T-helper 2 cell treated with Interferon-gamma antibody and Interleukin-4, amounts not matched to agents 5 μg/mL and 100 μg/mL, for 36 hours (primary cell): ENCODE measurements at regions not wholly inside any gene's neighbourhood (a gene's known extent, or its start where the extent isn't known, plus 50 kb on each side); places are given as distances from the start of the nearest gene placed in this dataset.

ENCODE experiments used
- DNase-seq: peaks from one replicate; pipeline ENCODE4 v3.0.0; 2021; ENCODE audit warnings: low spot score
- H3K27ac Mint-ChIP-seq: one replicate; pipeline ENCODE4 v1.8.0; 2021; ENCODE audit warnings: mild to moderate bottlenecking, mixed read lengths
- H3K27me3 Mint-ChIP-seq: one replicate; pipeline ENCODE4 v1.8.0; 2021; ENCODE audit warnings: low read depth, mixed read lengths
- H3K36me3 Mint-ChIP-seq: one replicate; pipeline ENCODE4 v1.8.0; 2021; ENCODE audit warnings: low read depth, mixed read lengths
- H3K4me1 Mint-ChIP-seq: one replicate; pipeline ENCODE4 v1.8.0; 2021; ENCODE audit warnings: low read depth, mixed read lengths
- H3K4me3 Mint-ChIP-seq: one replicate; pipeline ENCODE4 v1.8.0; 2022; ENCODE audit warnings: mild to moderate bottlenecking, moderate library complexity, mixed read lengths
- H3K9me3 Mint-ChIP-seq: one replicate; pipeline ENCODE4 v1.8.0; 2021; ENCODE audit warnings: mixed read lengths

GRCh38 chr2:60109744-60110143 is 443.7 kb downstream of the BCL11A start:
- Mint-ChIP-seq H3K9me3 (no peaks in the 10 kb centered on the region), H3K27me3 (peaks cover 6% of the 10 kb centered on the region), H3K36me3 (no peaks in the 10 kb centered on the region), H3K27ac (no peak overlapping the region), H3K4me1 (peaks cover 2% of the 10 kb centered on the region), H3K4me3 (no peak overlapping the region)
- no peak for DNase-seq

- H3K4me3 Mint-ChIP-seq = no peak overlapping the region
- H3K9me3 Mint-ChIP-seq = no peaks in the 10 kb centered on the region
- H3K27ac Mint-ChIP-seq = no peak overlapping the region
- H3K27me3 Mint-ChIP-seq = peaks cover 4% of the 10 kb centered on the region
- peaks cover 3% of the 10 kb centered on the region for H3K4me1 Mint-ChIP-seq
- DNase-seq = no peak
- H3K36me3 Mint-ChIP-seq = no peaks in the 10 kb centered on the region
Observed at GRCh38 chr2:60106836-60107529, 446.5 kb downstream of the BCL11A start.

GRCh38 chr2:60105906-60106305 is 447.5 kb downstream of the BCL11A start:
- H3K27me3 Mint-ChIP-seq = peaks cover 4% of the 10 kb centered on the region
- no peak overlapping the region for H3K27ac Mint-ChIP-seq
- H3K4me3 Mint-ChIP-seq = no peak overlapping the region
- no peak for DNase-seq
- H3K9me3 Mint-ChIP-seq = no peaks in the 10 kb centered on the region
- H3K4me1 Mint-ChIP-seq = peaks cover 3% of the 10 kb centered on the region
- H3K36me3 Mint-ChIP-seq = no peaks in the 10 kb centered on the region

- Mint-ChIP-seq H3K9me3 (no peaks in the 10 kb centered on the region), H3K27ac (no peak overlapping the region), H3K27me3 (peaks cover 4% of the 10 kb centered on the region), H3K36me3 (no peaks in the 10 kb centered on the region), H3K4me1 (peaks cover 3% of the 10 kb centered on the region), H3K4me3 (peak overlapping the region; percentile 41)
- no peak for DNase-seq
Observed at GRCh38 chr2:60104514-60105505, 448.6 kb downstream of the BCL11A start.

- Mint-ChIP-seq H3K27ac (no peak overlapping the region), H3K9me3 (no peaks in the 10 kb centered on the region), H3K4me1 (peaks cover 3% of the 10 kb centered on the region), H3K27me3 (peaks cover 2% of the 10 kb centered on the region), H3K4me3 (no peak overlapping the region), H3K36me3 (no peaks in the 10 kb centered on the region)
- no peak for DNase-seq
Observed at GRCh38 chr2:60100034-60100433, 453.4 kb downstream of the BCL11A start.

GRCh38 chr2:60098996-60099395 is 454.5 kb downstream of the BCL11A start:
- H3K27ac Mint-ChIP-seq = no peak overlapping the region
- peaks cover 2% of the 10 kb centered on the region for H3K27me3 Mint-ChIP-seq
- no peaks in the 10 kb centered on the region for H3K9me3 Mint-ChIP-seq
- DNase-seq = no peak
- no peaks in the 10 kb centered on the region for H3K4me1 Mint-ChIP-seq
- H3K4me3 Mint-ChIP-seq = no peak overlapping the region
- no peaks in the 10 kb centered on the region for H3K36me3 Mint-ChIP-seq

GRCh38 chr2:60097298-60097697 is 456.2 kb downstream of the BCL11A start:
- Mint-ChIP-seq H3K4me1 (no peaks in the 10 kb centered on the region), H3K27ac (no peak overlapping the region), H3K4me3 (no peak overlapping the region), H3K36me3 (no peaks in the 10 kb centered on the region), H3K9me3 (no peaks in the 10 kb centered on the region), H3K27me3 (no peaks in the 10 kb centered on the region)
- DNase-seq = no peak

- Mint-ChIP-seq H3K9me3 (no peaks in the 10 kb centered on the region), H3K36me3 (no peaks in the 10 kb centered on the region), H3K4me3 (no peak overlapping the region), H3K4me1 (no peaks in the 10 kb centered on the region), H3K27me3 (no peaks in the 10 kb centered on the region), H3K27ac (no peak overlapping the region)
- DNase-seq = no peak
Observed at GRCh38 chr2:60096556-60096955, 456.9 kb downstream of the BCL11A start.

- Mint-ChIP-seq H3K4me1 (no peaks in the 10 kb centered on the region), H3K27me3 (no peaks in the 10 kb centered on the region), H3K27ac (no peak overlapping the region), H3K9me3 (no peaks in the 10 kb centered on the region), H3K4me3 (no peak overlapping the region), H3K36me3 (no peaks in the 10 kb centered on the region)
- DNase-seq = no peak
Observed at GRCh38 chr2:60095903-60096302, 457.6 kb downstream of the BCL11A start.

GRCh38 chr2:60095202-60095815 is 458.1 kb downstream of the BCL11A start:
- H3K4me3 Mint-ChIP-seq = no peak overlapping the region
- H3K4me1 Mint-ChIP-seq = no peaks in the 10 kb centered on the region
- H3K27me3 Mint-ChIP-seq = no peaks in the 10 kb centered on the region
- H3K27ac Mint-ChIP-seq = no peak overlapping the region
- no peaks in the 10 kb centered on the region for H3K36me3 Mint-ChIP-seq
- H3K9me3 Mint-ChIP-seq = no peaks in the 10 kb centered on the region
- DNase-seq = no peak

GRCh38 chr2:60094450-60094929 is 459.0 kb downstream of the BCL11A start:
- no peak overlapping the region for H3K4me3 Mint-ChIP-seq
- H3K27ac Mint-ChIP-seq = no peak overlapping the region
- DNase-seq = no peak
- H3K36me3 Mint-ChIP-seq = no peaks in the 10 kb centered on the region
- H3K9me3 Mint-ChIP-seq = no peaks in the 10 kb centered on the region
- no peaks in the 10 kb centered on the region for H3K4me1 Mint-ChIP-seq
- no peaks in the 10 kb centered on the region for H3K27me3 Mint-ChIP-seq

GRCh38 chr2:60092781-60093180 is 460.7 kb downstream of the BCL11A start:
- Mint-ChIP-seq H3K36me3 (no peaks in the 10 kb centered on the region), H3K27ac (no peak overlapping the region), H3K4me3 (no peak overlapping the region), H3K4me1 (no peaks in the 10 kb centered on the region), H3K27me3 (no peaks in the 10 kb centered on the region), H3K9me3 (no peaks in the 10 kb centered on the region)
- no peak for DNase-seq

GRCh38 chr2:60091894-60092293 is 461.6 kb downstream of the BCL11A start:
- Mint-ChIP-seq H3K9me3 (no peaks in the 10 kb centered on the region), H3K27ac (no peak overlapping the region), H3K4me3 (no peak overlapping the region), H3K27me3 (no peaks in the 10 kb centered on the region), H3K4me1 (no peaks in the 10 kb centered on the region), H3K36me3 (no peaks in the 10 kb centered on the region)
- no peak for DNase-seq

GRCh38 chr2:60091266-60091665 is 462.2 kb downstream of the BCL11A start:
- Mint-ChIP-seq H3K27ac (no peak overlapping the region), H3K4me3 (no peak overlapping the region), H3K36me3 (no peaks in the 10 kb centered on the region), H3K27me3 (no peaks in the 10 kb centered on the region), H3K4me1 (no peaks in the 10 kb centered on the region), H3K9me3 (no peaks in the 10 kb centered on the region)
- no peak for DNase-seq
